ENCODE measurements at regions not wholly inside any gene's neighbourhood (a gene's known extent, or its start where the extent isn't known, plus 50 kb on each side); places are given as distances from the start of the nearest gene placed in this dataset.

GRCh38 chr14:105899657-105900397, 373.4 kb downstream of the TMEM121 start:
- Histone ChIP-seq H3K9ac (ENCODE audit: insufficient read depth, low read depth, low read length) (no peak overlapping the region), H3K27ac (ENCODE audit: extremely low read length, insufficient read depth, low read length) (no peak overlapping the region), H3K4me1 (ENCODE audit: insufficient read depth, low read length) (no peaks in the 10 kb centered on the region), H3K4me3 (replicated peaks in 1 of 3; ENCODE audit: insufficient read depth in 1 of 3, low read depth in 2 of 3, low read length in 3 of 3) (no peak overlapping the region), H3K4me2 (ENCODE audit: low read depth, low read length) (no peak overlapping the region), H2AFZ (ENCODE audit: low read length) (no peak overlapping the region), H3K79me2 (ENCODE audit: insufficient read depth, low read length) (no peaks in the 10 kb centered on the region), H3K9me3 (ENCODE audit: low read length) (no peaks in the 10 kb centered on the region), H3K27me3 (ENCODE audit: control insufficient read depth in 1 of 2, insufficient read depth in 2 of 2, low read length in 2 of 2) (no peaks in the 10 kb centered on the region; a peak in 2 of 5 replicates), H4K20me1 (ENCODE audit: insufficient read depth, low read length) (no peaks in the 10 kb centered on the region), H3K36me3 (replicated peaks in 1 of 2; ENCODE audit: control insufficient read depth in 1 of 2, insufficient read depth in 2 of 2, low read length in 2 of 2) (no peaks in the 10 kb centered on the region)
- no peak for FAIRE-seq
- no peak for ATAC-seq
- ChIA-PET CTCF (ENCODE audit: low intra/inter-chr PET ratio, low total read pairs) (no interaction called here), POLR2A (no interaction called here)
- TF ChIP-seq HNF4A (CRISPR knock-in tag; IDR thresholded peaks at IDR 0.05): no peak
- TF ChIP-seq, protein P1, sequence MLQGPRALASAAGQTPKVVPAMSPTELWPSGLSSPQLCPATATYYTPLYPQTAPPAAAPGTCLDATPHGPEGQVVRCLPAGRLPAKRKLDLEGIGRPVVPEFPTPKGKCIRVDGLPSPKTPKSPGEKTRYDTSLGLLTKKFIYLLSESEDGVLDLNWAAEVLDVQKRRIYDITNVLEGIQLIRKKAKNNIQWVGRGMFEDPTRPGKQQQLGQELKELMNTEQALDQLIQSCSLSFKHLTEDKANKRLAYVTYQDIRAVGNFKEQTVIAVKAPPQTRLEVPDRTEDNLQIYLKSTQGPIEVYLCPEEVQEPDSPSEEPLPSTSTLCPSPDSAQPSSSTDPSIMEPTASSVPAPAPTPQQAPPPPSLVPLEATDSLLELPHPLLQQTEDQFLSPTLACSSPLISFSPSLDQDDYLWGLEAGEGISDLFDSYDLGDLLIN (CRISPR knock-in tag; IDR thresholded peaks at IDR 0.05; ENCODE audit: borderline replicate concordance): no peak
- no peak for TF ChIP-seq CENPX (CRISPR knock-in tag; IDR thresholded peaks at IDR 0.05)
- no peak for TF ChIP-seq MYPOP (CRISPR knock-in tag; IDR thresholded peaks at IDR 0.05)
- TF ChIP-seq ZNF296 (CRISPR knock-in tag; conservative IDR thresholded peaks at IDR 0.05): no peak
- TF ChIP-seq ZNF547 (CRISPR knock-in tag; IDR thresholded peaks at IDR 0.05): no peak
- TF ChIP-seq SP4 (CRISPR knock-in tag; IDR thresholded peaks at IDR 0.05): no peak
- no peak for TF ChIP-seq ZNF335 (CRISPR knock-in tag; IDR thresholded peaks at IDR 0.05)
- no peak for TF ChIP-seq ZNF329 (CRISPR knock-in tag; IDR thresholded peaks at IDR 0.05; ENCODE audit: low read depth)
- BruUV-seq (replicated peaks): no TSS peak
- in situ Hi-C loops (cut with HindIII; ENCODE audit: extremely low pct_ligation_motif_present, low pct_unique_long_range_greater_than_20kb): no loop called here
- no peak for DNase-seq (ENCODE audit: low spot score)
- intact Hi-C loops (cut with micrococcal nuclease; ENCODE audit: unreplicated experiment): no loop called here
- WGBS (ENCODE audit: low lambda C conversion rate): 29% methylated on average over 4 of the region's 11 CpGs

All from HepG2 (cell line).